ENCODE measurements at regions not wholly inside any gene's neighbourhood (a gene's known extent, or its start where the extent isn't known, plus 50 kb on each side); places are given as distances from the start of the nearest gene placed in this dataset.
"Not testable (repeated sequence)": the region's sequence is repeated elsewhere in the genome, so short reads cannot be mapped to it uniquely, and the experiment has no call there.

- not testable (repeated sequence) for TF ChIP-seq CTCF (conservative IDR thresholded peaks at IDR 0.05; ENCODE audit: low read depth in 2 of 2); POLR2AphosphoS5 (IDR thresholded peaks at IDR 0.05; ENCODE audit: low read depth); EZH2 (IDR thresholded peaks at IDR 0.05; ENCODE audit: low read depth, unreplicated experiment); CREB1 (CRISPR knock-in tag; IDR thresholded peaks at IDR 0.05; ENCODE audit: low read depth); ZNF462 (CRISPR knock-in tag; IDR thresholded peaks at IDR 0.05); ZNF331 (CRISPR knock-in tag; IDR thresholded peaks at IDR 0.05; ENCODE audit: low read depth); JUNB (IDR thresholded peaks at IDR 0.05; ENCODE audit: unreplicated experiment); REST (IDR thresholded peaks at IDR 0.05; ENCODE audit: unreplicated experiment); EZH2phosphoT487 (IDR thresholded peaks at IDR 0.05; ENCODE audit: unreplicated experiment); ETS1 (IDR thresholded peaks at IDR 0.05); ZNF114 (CRISPR knock-in tag; IDR thresholded peaks at IDR 0.05)
Measured at GRCh38 chr9:61672645-61673167, 482.9 kb downstream of the SPATA31A7 start.

Measured in GM23338 (cell line).